ENCODE measurements at regions not wholly inside any gene's neighbourhood (a gene's known extent, or its start where the extent isn't known, plus 50 kb on each side); places are given as distances from the start of the nearest gene placed in this dataset.
"Not testable (repeated sequence)": the region's sequence is repeated elsewhere in the genome, so short reads cannot be mapped to it uniquely, and the experiment has no call there.

DNA sequence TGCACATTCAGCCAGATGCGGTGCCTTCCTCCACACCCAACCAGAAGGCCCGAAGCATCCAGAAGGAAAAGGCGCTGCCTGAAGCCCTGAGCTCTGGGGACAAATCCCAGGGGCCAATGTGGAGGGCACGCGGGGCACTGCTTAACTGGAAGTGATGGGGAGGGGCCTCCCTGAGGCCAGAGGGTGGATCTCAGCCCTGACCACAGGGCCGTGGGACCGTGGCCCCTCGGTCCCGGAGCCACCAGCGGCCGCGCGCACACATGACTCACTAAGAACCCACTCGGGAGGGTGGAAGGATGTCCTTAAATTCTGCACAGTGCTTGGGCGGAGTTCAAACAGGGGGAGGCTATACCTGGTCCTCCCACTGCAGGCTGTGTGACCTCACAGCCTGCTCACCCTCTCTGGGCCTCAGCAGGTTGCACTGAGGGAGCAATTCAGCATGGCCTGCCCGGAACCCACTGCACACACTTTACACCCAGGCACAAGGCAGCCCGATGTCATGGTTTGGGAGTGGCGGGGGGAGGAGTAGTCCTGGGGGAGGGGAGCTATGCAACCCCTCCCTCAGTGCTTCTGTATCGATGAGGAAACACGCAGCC, 89.5 kb downstream of the RFLNA start:
- no peak for DNase-seq (ENCODE audit: low spot score)

DNA sequence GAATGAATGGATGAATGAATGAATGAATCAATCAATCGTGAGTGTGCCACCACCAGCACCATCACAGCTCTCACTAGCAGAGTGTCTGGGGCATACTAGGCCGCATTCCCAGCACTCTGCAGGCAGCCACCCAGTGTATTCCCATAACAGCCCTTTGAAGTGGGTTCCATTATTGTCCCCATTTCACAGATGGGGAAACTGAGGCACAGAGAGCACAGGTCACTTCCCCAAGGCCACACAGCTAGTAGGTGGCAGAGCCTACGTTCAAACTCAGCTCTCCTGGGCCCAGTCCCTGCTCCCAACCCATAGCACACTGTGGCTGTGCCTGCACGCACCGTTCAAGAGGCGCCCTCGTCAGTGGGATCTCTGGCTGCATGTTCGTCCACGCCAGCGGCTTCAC, 88.1 kb downstream of the RFLNA start:
- DNase-seq (ENCODE audit: low spot score), result no peak

DNA sequence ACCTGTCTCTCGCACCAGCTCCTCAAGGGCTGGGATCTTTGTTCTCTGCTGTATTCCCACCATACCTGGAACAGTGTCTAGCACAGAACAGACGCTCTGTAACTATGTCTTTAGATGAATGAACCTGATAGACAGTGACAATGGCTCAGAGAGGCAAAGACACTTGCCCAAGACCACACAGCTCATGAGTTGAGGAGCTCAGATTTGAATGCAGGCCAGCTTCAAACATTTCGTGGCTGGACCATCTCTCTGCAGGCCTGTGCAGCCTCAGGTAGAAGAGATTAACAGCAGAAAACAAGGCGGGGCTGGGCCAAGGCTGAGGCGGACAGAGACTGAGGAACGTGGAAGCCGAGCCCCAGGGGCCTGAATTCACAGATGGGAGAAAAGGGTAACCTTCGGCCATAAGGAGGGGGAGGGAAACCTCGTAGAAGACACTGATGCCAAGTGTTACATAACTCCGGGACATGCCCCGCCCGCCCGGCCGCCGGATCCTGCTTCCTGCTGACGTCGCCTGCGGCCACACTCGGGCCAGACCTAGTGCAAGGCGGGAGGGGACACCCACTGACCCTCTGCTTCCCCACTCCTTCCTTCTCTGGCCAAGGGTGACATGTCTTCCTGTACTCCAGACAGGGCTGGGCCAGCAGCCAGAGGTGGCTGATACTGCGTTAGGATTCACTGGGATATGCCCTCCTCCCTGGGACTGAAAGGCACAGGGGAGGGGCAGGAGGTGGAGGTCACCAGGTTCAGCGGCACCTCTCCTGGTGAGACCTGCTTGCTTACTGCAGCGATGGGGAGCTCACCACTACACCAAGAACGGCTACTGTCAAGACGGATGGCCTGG, 86.8 kb downstream of the RFLNA start:
- DNase-seq (ENCODE audit: low spot score), result no peak

DNA sequence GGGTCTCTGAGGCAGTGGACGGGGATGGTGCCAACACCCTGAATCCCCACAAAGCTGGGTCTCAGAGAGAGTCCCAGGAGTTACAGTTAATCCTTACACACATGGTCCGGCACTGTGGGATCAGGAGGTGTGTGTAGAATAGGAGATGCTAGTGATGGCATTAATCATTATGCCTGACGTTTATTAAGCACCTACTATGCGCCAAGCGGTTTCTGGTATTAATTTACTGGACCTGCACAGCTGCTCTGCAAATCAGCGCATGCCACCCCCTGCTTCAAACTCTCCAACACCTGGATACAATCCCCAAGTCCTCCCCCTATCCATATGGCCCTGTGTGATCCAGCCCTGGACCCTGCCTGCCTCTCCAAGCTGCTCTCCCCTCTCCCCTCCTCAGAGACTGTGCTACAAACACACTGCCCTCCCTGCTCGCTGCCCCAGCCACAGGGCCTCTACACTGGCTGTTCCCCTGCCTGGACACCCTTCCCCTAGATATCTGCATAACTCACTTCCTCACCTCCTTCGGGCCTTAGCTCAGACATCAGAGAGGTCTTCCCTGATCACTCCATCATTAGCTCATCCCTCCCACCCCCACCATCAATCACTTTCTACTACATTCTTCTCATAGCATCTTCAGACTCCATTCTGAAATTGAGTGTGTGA, 86.0 kb downstream of the RFLNA start:
- DNase-seq (ENCODE audit: low spot score), result no peak

DNA sequence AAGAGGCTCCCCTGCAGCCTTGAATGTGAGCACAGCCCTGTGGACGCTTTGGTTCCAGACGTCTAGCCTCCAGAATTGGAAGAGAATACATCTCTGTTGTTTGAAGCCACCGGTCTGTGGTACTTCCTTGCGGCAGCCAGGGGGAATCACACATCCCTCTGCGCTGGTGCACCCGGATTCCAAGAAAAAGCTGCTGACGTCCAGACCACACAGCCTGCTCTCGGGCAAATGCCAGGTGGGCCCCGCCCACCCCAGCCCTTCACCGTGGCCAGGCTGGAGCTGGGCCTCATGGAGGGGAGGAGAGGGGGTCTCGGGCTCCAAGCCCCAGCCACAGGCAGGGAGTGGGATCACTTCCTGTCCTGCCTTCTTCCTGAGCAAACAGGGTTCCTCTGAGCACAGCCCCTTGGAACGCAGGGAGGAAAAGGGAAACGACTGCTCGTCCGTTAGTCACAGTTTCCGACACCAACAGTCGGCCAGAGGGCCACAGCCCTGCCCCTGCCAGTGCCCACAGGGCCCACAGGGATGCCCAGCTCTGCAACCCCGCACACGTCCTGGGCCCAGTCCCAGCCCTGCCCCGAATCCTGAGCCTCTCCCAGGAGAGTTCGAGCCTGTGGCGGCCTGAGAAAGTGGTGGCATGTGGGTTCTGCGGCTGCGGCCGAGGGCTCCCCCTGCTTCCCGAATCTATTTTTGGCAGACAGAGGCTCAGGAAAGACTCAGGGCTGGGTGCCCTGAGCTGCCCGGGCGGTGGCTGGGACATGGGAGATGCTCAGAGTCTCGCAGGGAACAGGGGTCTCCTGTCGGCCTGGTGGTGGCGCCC, 85.3 kb downstream of the RFLNA start:
- peak; percentile 72 for DNase-seq (ENCODE audit: low spot score)

DNA sequence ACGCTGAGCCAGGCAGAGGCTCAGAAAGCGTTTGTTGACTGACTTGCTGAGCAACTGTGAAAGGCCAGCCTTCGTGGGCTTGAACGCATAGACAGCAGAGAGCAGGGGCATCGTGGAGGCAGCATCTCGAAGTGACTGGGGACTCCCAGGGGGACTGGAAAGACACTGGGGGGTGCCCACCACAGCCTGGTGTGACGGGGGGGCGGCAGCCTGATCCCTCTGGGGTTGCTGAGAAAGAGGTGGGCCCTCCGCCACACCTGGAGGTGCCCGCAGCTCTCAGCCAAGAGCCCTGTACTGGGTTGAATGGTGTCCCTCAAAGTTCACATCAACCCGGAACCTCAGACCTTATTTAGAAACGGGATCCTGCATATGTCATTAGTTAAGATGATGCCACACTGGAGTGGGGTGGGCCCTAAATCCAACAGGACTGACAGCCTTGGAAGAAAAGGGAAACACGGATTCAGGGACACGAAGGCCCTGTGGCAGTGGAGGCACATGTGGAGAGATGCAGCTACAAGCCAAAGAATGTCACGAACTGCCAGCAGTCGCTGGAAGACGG, 84.6 kb downstream of the RFLNA start:
- no peak for DNase-seq (ENCODE audit: low spot score)

DNA sequence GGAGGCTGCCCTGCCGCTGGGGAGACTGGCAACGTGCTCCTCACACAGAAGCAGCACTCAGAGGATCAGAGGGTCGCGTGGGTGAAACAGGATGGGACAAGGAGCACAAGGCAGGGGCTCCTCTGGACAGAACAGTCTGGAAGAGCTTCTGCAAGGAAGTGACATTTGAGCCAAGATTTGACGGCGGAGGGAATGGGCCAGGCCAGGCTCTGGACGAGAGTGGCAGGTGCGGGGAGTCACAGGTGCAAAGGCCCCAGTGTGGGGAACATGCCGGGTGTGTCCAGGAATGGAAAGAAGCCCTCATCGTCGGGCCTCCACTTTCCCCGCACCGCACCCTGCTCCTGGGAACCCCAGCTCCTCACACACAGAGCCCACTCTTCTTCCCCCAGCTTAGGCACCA, 84.0 kb downstream of the RFLNA start:
- no peak for DNase-seq (ENCODE audit: low spot score)

DNA sequence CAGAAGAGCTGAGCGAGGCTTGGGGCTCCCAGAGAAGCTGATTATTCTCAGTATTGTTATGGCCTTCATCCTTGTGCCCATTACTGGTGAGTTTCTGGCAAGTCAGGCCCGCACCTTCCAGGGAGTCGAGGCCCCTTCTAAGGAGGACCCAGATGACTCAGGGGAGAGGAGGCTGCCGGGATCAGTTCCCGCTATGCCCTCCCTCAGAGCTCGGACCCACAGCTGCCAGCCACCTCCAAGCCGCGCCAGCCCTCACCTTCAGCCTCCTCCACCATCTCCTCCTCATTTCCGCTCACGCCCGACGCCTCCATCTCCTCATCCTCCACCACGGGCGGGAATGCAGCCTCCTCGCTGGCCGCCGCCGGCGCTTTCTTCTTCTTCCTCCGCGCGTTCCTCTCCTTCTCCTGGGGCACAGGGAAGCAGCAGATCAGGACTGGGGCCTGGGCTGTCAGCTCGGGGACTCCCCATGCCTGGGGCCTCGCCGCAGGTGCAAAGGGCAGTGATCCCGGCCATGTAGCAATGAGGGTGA, 83.2 kb downstream of the RFLNA start:
- no peak for DNase-seq (ENCODE audit: low spot score)

DNA sequence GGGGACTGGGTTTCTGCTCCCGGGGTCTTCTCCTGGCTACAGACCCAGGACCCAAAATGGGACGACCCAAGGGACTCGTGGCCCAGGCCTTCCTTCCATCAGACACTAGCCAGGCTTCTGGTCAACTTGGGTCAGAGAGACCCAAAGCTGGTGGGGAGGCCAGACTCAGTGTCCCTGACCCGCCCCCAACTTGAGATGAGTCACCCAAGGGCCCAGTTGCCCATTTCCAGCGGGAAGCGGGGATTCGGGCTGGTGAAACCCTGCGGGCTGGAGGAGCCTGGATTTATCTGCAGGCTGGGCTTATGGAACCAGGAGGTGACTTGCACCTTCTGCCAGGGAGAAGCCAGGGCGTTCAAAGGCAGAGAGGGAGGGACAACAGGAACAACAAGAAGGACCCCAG, 81.5 kb downstream of the RFLNA start:
- DNase-seq (ENCODE audit: low spot score), result no peak

DNA sequence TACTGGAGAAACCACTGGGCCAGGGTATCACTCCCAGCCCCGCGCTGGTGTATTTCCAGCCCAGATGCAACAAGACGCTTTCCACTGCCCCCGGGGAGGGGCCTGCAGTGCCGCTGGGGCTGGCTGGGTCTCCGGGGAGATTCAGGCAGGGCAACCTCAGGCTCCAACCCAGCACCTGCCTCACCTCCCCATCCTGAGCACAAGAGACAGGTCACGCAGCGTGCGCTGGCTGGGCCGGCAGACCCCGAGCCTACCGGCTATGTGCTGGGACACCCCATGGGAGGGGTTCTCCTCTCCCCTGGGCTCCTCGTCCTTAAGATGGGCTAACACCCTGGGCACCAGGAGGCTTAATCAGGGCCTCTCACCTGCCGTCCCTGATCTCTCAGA, 80.9 kb downstream of the RFLNA start:
- no peak for DNase-seq (ENCODE audit: low spot score)

DNA sequence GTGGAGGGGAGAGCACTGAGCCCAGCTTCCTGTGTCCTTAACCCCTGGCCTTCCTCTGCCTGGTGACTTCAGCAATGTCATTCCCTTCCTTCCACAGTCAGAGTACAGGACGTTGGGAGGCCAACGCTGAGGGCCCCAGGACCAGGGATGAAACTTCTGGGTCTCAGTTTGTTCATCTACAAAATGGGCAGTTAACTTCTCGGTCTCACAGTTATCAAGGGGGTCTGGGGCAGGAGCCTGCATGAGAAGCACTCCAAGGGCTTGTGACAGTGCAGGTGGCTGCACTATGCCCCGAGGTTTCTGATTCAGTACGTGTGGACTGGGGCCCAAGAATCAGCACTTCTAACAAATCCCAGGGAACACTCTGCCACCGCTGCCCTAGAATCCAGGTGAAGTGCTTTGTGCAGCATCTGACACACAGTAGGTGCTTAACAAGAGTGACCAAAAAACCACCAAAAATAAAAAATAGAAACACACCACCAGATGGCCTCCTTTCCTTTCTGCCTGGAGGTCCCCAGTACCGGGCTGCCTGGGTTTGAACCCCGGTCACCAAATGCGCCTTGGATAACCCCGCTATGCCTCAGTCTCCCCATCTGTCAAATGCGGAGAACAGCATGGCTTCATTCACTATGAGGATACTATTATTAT, 80.4 kb downstream of the RFLNA start:
- DNase-seq (ENCODE audit: low spot score), result no peak

DNA sequence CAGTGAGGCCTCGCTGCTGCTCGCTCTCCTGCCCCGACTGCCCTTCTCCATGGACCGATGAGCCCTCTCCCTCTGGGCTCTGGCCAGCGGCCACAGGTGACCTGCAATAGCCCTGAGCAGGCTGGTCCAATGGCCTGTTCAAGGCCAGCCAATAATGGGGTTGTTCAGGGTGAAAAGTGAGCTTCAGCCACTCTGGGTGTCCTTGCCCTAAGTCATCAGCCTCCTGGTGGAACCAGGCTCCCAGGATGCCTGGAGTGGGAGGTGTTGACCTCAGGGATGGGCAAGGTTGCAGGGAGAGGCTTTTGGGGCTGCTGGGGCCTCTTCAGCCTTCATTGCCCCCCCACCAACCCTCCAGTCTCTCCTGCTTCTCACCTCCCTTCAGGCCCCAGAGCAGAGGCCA, 79.7 kb downstream of the RFLNA start:
- DNase-seq (ENCODE audit: low spot score), result no peak

DNA sequence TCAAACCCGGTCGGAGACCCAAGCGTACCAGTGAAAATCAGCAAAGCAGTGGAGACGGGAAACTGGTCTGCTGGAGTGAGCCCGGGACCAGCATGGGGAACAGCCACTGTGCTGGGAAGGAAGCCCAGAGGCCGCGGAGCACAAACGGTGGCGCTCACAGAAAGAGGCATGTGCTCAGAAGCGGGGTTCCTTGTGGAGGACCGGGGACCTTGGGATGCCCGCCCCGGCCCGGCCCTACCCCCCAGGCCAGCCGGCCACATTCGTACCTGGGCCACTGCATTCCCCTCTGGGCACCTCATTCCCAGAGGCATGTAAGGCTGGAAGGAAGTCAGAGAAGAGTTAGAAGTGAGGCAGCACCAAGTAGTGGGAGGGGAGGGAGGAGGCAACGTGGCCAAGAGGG, 79.3 kb downstream of the RFLNA start:
- no peak for DNase-seq (ENCODE audit: low spot score)

DNA sequence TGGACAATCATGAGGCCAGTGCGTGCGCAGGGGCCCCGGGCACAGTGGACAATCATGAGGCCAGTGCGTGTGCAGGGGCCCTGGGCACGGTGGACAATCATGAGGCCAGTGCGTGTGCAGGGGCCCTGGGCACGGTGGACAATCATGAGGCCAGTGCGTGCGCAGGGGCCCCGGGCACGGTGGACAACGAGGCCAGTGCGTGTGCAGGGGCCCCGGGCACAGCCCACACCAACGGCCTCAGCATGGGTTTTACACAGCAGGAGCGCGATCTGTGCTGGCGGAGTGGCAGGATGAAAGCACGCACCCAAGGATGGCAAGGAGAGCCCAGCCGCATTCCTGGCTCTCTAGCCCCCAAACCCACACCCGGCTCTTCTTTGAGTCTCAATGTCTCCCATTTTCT, 78.8 kb downstream of the RFLNA start:
- not testable (repeated sequence) for DNase-seq (ENCODE audit: low spot score)

DNA sequence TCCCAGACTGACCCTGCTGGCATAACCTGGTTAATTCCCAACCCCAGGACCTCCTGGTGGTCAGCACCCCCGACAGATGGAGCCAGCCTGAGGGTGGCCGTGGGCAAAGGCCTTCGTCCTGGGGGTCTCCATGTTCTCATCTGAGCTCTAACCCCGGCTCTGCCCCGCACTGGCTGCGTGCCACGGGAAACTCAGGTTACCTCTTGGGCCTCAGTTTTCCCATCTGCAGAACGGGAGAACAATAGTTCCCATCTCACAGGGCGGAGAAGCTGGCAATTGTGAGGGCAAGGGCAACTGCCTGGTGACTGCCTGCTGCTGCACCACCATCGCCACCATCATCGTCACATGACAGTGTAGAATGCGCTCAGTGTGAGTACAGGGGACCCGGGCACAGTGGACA, 77.9 kb downstream of the RFLNA start:
- DNase-seq (ENCODE audit: low spot score), result no peak

DNA sequence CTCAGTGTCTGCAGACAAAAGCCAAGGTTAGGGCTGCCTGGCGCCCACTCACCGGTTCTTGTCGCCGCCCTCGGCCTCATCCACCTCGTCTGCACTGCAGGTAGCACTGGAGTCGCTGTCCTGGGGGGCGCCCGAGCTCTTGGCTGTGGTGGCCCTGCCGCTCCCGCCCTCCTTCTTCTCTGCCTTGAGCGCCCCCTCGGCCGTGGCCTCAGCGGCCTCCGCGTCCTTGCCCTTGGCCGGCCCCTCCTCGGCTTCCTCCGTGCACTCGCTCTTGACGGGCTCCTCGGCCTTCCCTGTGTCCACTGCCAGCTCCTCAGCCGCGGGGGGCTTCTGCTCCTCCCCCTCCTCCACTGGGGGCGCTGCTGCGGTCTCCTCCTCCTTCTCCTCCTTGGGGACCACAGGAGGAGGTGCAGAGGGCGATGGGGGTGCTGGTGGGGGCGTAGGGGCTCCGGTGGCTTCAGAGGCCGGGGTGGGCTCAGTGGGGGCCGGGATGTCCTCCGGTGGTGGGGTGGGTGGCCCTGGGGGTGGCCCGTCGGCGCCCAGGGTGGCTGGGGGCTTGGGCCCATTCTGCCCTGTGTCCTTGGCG, 77.2 kb downstream of the RFLNA start:
- DNase-seq (ENCODE audit: low spot score), result no peak

DNA sequence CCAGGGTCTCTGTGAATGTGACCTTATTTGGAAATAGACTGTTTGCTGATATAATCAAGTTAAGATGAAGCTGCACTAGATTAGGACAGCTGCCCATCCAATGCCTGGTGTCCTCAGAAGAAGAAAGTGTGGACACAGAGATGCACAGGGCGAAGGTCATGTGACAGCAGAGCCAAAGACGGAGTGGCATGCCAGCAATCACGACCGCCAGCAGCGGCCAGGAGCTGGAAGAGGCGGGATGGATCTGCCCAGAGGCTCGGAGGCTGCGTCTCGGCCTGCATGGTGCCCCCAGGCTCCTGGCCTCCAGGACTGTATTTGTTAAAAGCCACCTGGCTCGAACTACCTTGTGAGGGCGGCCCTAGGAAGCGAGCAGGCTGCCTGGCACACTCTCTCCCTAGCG, 76.5 kb downstream of the RFLNA start:
- DNase-seq (ENCODE audit: low spot score), result no peak

DNA sequence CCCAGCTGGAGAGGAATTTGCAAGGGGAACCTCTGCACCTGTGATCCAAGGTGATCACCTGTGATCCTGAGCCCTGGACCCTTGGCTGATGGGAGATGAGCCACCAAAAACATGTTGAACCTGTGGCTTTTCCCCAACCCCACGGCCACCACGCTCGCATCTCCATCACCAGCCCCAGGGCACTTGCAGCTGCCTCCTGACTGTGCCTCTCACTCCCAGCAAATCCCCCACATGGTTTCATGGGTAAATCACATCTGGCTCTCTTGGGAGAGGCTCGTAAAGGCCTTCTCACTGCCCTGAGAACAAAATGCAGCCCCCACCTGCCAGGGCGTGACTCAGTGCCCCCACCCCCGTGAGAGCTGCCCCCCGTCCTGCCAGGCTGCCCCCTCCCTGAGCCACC, 76.0 kb downstream of the RFLNA start:
- no peak for DNase-seq (ENCODE audit: low spot score)

DNA sequence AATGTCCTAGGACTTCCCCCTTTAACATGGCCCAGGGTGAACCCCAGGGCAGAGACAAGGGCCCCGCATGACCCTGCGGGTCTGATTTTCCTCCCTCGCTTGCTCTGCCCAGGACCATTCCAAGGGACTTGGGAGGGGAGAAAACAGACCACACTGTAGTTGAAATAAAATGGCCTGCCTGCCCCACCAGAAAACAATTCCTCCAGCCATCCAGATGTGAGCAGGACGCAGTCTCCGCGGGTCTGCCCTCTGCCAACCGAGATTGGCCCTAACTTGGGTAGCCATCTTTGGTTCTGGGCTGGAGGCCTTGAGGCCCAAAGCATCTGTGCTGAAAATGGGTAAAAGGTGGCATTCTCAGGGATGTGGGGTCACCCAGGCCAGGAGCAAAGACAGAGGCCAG, 75.5 kb downstream of the RFLNA start:
- DNase-seq (ENCODE audit: low spot score), result no peak

DNA sequence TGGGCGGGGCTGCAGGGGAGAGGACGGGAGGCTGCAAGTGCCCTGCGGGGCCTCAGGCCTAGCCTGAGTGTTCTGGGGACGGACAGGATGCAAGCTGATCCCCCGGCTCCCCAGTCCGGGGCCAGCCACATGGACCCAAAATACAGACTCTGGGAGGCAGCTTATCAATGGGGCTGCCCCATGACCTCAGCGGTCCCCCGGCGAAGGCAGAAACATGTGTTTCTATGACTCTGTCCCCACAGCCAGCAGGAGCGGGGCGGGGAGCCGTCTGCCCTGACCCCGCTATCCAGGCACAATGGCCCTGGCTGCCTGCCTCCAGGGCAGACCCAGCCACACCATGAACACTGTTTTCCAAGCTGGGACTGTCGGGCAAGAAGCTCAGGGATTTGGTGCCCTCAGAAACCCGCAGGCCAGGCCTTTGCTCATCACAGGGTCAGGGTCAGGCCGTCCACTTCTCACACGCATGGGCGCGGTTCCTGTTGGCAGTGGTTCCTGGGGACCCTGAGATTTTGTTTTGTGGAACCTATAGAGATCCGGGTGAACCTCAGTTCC, 75.0 kb downstream of the RFLNA start:
- no peak for DNase-seq (ENCODE audit: low spot score)

Data from D341Med (cell line).